G401.6 (cell line): ENCODE measurements at regions not wholly inside any gene's neighbourhood (a gene's known extent, or its start where the extent isn't known, plus 50 kb on each side); places are given as distances from the start of the nearest gene placed in this dataset.
"Not testable (repeated sequence)": the region's sequence is repeated elsewhere in the genome, so short reads cannot be mapped to it uniquely, and the experiment has no call there.

Source experiments
- FAIRE-seq: peaks from 2 replicates; lab custom pipeline; 2012; peaks lifted over from hg19 to GRCh38; lab: Jason Lieb, UNC

- no peak for FAIRE-seq
These were observed 75.9 kb upstream of the TMEM18 start for GRCh38 chr2:753123-753522.

- FAIRE-seq, result no peak
These were observed 74.3 kb upstream of the TMEM18 start for GRCh38 chr2:751474-751873.

- FAIRE-seq, result no peak
These were observed 73.4 kb upstream of the TMEM18 start for GRCh38 chr2:750628-751027.

- FAIRE-seq, result no peak
These were observed 70.7 kb upstream of the TMEM18 start for GRCh38 chr2:747762-748351.

- no peak for FAIRE-seq
These were observed 69.5 kb upstream of the TMEM18 start for GRCh38 chr2:746697-747096.

- FAIRE-seq, result no peak
These were observed 66.9 kb upstream of the TMEM18 start for GRCh38 chr2:744088-744487.

GRCh38 chr2:742221-742620 is 65.0 kb upstream of the TMEM18 start:
- no peak for FAIRE-seq

- no peak for FAIRE-seq
These were observed 63.9 kb upstream of the TMEM18 start for GRCh38 chr2:741195-741496.

- FAIRE-seq, result peak; percentile 99
These were observed 63.4 kb upstream of the TMEM18 start for GRCh38 chr2:740322-741194.

GRCh38 chr2:739864-740321 is 62.7 kb upstream of the TMEM18 start:
- FAIRE-seq, result not testable (repeated sequence)

GRCh38 chr2:736939-737338 is 59.7 kb upstream of the TMEM18 start:
- no peak for FAIRE-seq

GRCh38 chr2:735670-736218 is 58.5 kb upstream of the TMEM18 start:
- FAIRE-seq, result no peak

GRCh38 chr2:734496-734895 is 57.3 kb upstream of the TMEM18 start:
- FAIRE-seq, result no peak

- FAIRE-seq, result no peak
These were observed 56.3 kb upstream of the TMEM18 start for GRCh38 chr2:733495-733894.

- FAIRE-seq, result no peak
These were observed 55.8 kb upstream of the TMEM18 start for GRCh38 chr2:733001-733400.

- FAIRE-seq, result no peak
These were observed 54.5 kb upstream of the TMEM18 start for GRCh38 chr2:731711-732110.

GRCh38 chr2:729376-729861 is 52.2 kb upstream of the TMEM18 start:
- FAIRE-seq, result no peak

GRCh38 chr2:728165-728564 is 51.0 kb upstream of the TMEM18 start:
- FAIRE-seq, result no peak

- no peak for FAIRE-seq
These were observed 49.9 kb upstream of the TMEM18 start for GRCh38 chr2:727071-727470.
